GM12864 (cell line): ENCODE measurements at regions not wholly inside any gene's neighbourhood (a gene's known extent, or its start where the extent isn't known, plus 50 kb on each side); places are given as distances from the start of the nearest gene placed in this dataset.

Experiments used
- DNase-seq: peaks from one replicate; pipeline ENCODE4 v3.0.0-alpha.2; 2011; ENCODE audit warnings: low read depth
- H3K4me3 ChIP-seq: 2 replicates; pipeline ENCODE4 v1.5.1; 2011; ENCODE audit warnings: mild to moderate bottlenecking, low read depth, low read length, control low read depth
- TF ChIP-seq, protein P1 (sequence below): IDR thresholded peaks from 2 replicates; pipeline ENCODE4 v1.5.1; 2011; ENCODE audit warnings: low read depth, mild to moderate bottlenecking, moderate library complexity, low read length, control low read depth, inconsistent platforms; ENCODE audit errors: missing control alignments

- DNase-seq, result no peak
- TF ChIP-seq, protein P1, sequence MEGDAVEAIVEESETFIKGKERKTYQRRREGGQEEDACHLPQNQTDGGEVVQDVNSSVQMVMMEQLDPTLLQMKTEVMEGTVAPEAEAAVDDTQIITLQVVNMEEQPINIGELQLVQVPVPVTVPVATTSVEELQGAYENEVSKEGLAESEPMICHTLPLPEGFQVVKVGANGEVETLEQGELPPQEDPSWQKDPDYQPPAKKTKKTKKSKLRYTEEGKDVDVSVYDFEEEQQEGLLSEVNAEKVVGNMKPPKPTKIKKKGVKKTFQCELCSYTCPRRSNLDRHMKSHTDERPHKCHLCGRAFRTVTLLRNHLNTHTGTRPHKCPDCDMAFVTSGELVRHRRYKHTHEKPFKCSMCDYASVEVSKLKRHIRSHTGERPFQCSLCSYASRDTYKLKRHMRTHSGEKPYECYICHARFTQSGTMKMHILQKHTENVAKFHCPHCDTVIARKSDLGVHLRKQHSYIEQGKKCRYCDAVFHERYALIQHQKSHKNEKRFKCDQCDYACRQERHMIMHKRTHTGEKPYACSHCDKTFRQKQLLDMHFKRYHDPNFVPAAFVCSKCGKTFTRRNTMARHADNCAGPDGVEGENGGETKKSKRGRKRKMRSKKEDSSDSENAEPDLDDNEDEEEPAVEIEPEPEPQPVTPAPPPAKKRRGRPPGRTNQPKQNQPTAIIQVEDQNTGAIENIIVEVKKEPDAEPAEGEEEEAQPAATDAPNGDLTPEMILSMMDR, result no peak
- no peak overlapping the region for H3K4me3 ChIP-seq
Measured at GRCh38 chr5:73312872-73313510, 135.6 kb downstream of the FOXD1 start.

DNA sequence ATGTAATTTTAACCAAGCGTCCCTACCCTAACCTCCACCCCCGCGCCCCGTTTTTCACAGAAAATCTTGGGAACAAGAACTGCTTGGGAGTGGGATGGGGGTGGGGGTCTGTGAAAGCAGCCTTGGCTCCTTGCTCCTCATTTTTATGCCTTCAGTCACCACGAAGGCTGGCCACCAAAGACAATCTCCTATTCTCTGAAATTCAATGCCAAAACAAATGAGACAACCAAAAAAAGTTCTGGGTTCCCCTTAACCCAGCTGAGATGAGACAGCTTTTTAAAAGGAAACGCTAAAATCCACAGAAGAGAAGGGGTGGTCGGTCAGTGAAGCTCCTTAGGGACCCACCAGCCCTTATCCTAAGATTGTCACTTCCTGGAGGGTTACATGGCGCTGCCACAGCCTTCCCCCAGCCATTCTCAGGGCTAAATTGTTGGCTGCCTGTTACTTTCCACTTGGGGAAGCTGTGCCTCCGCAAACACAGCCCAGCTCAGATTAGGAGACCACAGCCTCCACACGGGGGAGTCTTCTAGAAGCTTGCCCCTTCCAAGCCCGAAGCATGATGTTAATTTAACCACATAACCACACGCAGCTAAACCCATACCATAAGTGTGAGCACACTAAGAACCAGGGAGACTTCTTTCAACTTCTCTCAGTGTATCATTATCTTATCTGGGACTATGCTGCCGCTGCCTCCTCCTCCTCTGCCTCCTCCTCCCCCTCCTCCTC is 136.3 kb downstream of the FOXD1 start:
- no peak overlapping the region for H3K4me3 ChIP-seq
- TF ChIP-seq, protein P1, result no peak
- no peak for DNase-seq

- TF ChIP-seq, protein P1, result no peak
- DNase-seq, result no peak
- H3K4me3 ChIP-seq, result no peak overlapping the region
Measured at GRCh38 chr5:73311291-73312110, 137.1 kb downstream of the FOXD1 start.

DNA sequence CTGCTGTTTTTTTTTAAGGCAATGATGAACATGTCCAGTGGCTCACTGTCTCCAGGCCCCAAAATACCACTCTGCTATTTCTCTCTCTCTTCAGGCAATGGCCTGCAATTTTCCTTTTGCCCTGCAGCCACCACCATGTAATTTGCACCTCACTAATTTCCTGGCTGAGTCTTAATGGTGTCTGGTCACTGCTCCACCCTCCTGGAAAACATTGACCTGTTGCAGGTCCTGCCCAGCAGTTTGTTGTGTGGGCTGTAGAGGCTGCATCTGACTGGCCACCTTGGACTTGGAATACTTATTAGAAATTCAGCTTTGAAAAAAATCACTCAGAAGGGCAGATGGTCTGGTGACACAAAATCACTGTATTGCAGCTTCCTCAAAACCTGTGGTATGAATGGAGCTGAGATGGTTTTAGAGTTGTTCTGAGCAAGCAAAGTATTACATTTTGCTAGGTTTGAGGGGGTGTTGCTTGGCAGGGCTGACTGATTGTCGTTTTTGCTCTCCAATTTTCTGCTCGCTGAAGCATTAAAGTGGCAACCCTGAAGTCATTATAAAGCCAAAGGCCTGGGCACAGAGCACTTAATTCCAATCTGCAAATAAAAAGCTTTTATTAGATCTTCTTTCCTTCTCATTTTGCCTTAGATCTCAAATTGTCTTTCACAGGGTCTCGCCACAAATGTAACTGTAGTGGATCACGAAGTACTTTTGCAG is 134.8 kb downstream of the TMEM174 start:
- no peak overlapping the region for H3K4me3 ChIP-seq
- TF ChIP-seq, protein P1, result no peak
- no peak for DNase-seq

DNA sequence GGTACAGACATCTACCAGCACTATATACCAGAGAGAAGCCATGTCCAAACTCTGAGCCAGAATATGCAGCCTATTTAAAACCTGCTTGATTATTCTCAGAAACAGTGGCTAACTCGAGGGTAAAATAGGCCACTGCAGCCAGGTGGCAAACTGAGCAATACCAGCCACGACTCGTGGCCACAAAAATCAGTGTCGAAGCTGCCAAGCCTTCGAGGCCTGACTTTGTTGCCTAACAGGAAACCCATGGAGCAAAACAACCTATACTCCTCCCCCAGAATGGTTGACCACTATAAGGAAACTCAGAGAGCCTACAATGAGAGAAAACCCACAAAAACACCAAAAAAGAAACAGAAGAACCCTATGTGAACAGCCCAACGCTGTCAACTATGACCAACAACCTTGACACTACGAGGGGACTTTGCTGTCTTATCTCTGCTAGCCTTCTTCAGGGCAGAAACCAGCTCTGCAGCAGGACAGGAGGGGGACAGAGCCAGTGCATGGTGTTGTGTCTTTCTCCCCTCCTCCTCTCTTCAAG is 133.8 kb downstream of the TMEM174 start:
- no peak for DNase-seq
- TF ChIP-seq, protein P1, result no peak

GRCh38 chr5:73306078-73306719 is 133.2 kb downstream of the TMEM174 start:
- H3K4me3 ChIP-seq, result no peak overlapping the region
- DNase-seq, result no peak
- TF ChIP-seq, protein P1, result no peak

More for the DNA sequence above, 133.8 kb downstream of the TMEM174 start:
- no peak overlapping the region for H3K4me3 ChIP-seq
